NB4 (cell line): ENCODE measurements at regions not wholly inside any gene's neighbourhood (a gene's known extent, or its start where the extent isn't known, plus 50 kb on each side); places are given as distances from the start of the nearest gene placed in this dataset.

Source experiments
- DNase-seq: peaks from one replicate; pipeline ENCODE4 v3.0.0; 2010; ENCODE audit warnings: low read depth
- H3K4me3 ChIP-seq: one replicate; pipeline ENCODE4 v1.5.1; 2011; ENCODE audit warnings: mild to moderate bottlenecking, low read depth, low read length, moderate library complexity
- CTCF ChIP-seq: IDR thresholded peaks from one replicate; pipeline ENCODE4 v1.5.1; 2012; ENCODE audit warnings: low read depth, low read length
- MAX ChIP-seq: IDR thresholded peaks from 2 replicates; pipeline ENCODE4 v1.6.1; 2011; ENCODE audit warnings: low read depth, low read length
- MYC ChIP-seq: IDR thresholded peaks from 2 replicates; pipeline ENCODE4 v1.6.1; 2011; ENCODE audit warnings: low read depth, low read length
- POLR2A ChIP-seq: IDR thresholded peaks from 2 replicates; pipeline ENCODE4 v1.6.1; 2011; ENCODE audit warnings: mild to moderate bottlenecking; ENCODE audit not compliant: insufficient read length; ENCODE audit errors: extremely low read depth

- no peak for DNase-seq
Measured at GRCh38 chr2:40874380-40874779, 422.5 kb upstream of the SLC8A1 start.

GRCh38 chr2:40877734-40878288 lies 425.9 kb upstream of the SLC8A1 start:
- DNase-seq, result no peak
- H3K4me3 ChIP-seq, result no peak overlapping the region
- TF ChIP-seq MAX, result no peak
- no peak for TF ChIP-seq POLR2A

More at GRCh38 chr2:40874380-40874779, 422.5 kb upstream of the SLC8A1 start:
- H3K4me3 ChIP-seq, result no peak overlapping the region
- TF ChIP-seq MAX, result no peak
- no peak for TF ChIP-seq MYC
- no peak for TF ChIP-seq CTCF
- no peak for TF ChIP-seq POLR2A

- TF ChIP-seq POLR2A (no peak), CTCF (no peak)
- DNase-seq, result no peak
- H3K4me3 ChIP-seq, result no peak overlapping the region
Measured at GRCh38 chr2:40879305-40879704, 427.4 kb upstream of the SLC8A1 start.

GRCh38 chr2:40886100-40886499 lies 434.2 kb upstream of the SLC8A1 start:
- no peak overlapping the region for H3K4me3 ChIP-seq
- TF ChIP-seq POLR2A (no peak), MYC (no peak), MAX (no peak), CTCF (no peak)
- DNase-seq, result no peak

- no peak overlapping the region for H3K4me3 ChIP-seq
- TF ChIP-seq MAX (no peak), MYC (no peak), CTCF (no peak), POLR2A (no peak)
- no peak for DNase-seq
Measured at GRCh38 chr2:40886655-40887054, 434.8 kb upstream of the SLC8A1 start.

GRCh38 chr2:40896358-40896757 lies 444.5 kb upstream of the SLC8A1 start:
- no peak for DNase-seq
- no peak overlapping the region for H3K4me3 ChIP-seq
- TF ChIP-seq CTCF (no peak), MYC (no peak), MAX (no peak), POLR2A (no peak)
